BE2C (cell line): ENCODE measurements at regions not wholly inside any gene's neighbourhood (a gene's known extent, or its start where the extent isn't known, plus 50 kb on each side); places are given as distances from the start of the nearest gene placed in this dataset.

Experiments
- DNase-seq: peaks from one replicate; pipeline ENCODE4 v3.0.0-alpha.2; 2020
- H3K27me3 ChIP-seq: fragments of 250-450 bp; sonication (Bioruptor Pico); 2 replicates; pipeline ENCODE4 v1.5.1; 2020; ENCODE audit warnings: mild to moderate bottlenecking
- H3K36me3 ChIP-seq: fragments of 250-450 bp; sonication (Bioruptor Pico); 2 replicates; pipeline ENCODE4 v1.5.1; 2020; ENCODE audit warnings: mild to moderate bottlenecking
- H3K4me1 ChIP-seq: fragments of 250-450 bp; sonication (Bioruptor Pico); 2 replicates; pipeline ENCODE4 v1.5.1; 2020
- H3K4me3 ChIP-seq: 2 replicates; pipeline ENCODE4 v1.5.1; 2011; ENCODE audit warnings: low read depth, low read length
- H3K9me3 ChIP-seq: fragments of 250-450 bp; sonication (Bioruptor Pico); 2 replicates; pipeline ENCODE4 v1.5.1; 2020
- TF ChIP-seq, protein P1 (sequence below): IDR thresholded peaks from 2 replicates; pipeline ENCODE4 v1.5.1; 2012; ENCODE audit warnings: mild to moderate bottlenecking, low read depth, low read length

DNA sequence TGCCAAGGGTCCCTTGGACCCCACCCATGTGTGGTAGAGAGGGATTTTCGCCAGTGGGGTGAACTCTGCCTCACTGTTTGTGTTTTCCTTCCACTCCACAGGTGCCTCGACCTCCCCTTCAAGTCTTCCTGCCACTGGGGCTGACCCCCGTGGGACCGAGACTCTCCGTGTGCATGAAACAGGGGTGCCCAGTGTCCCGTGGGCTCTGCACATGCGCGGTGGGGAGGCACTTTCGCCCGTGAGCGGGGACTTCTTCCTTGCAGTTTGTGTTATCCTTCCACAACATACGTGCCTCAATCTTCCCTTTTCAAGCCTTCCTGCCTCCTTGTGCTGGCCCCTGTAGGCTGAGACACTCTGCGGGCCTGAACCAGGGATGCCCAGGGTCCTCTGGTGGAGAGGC is 362.4 kb downstream of the ALG10 start:
- H3K27me3 ChIP-seq: no peaks in the 10 kb centered on the region
- H3K4me1 ChIP-seq: no peaks in the 10 kb centered on the region
- H3K9me3 ChIP-seq: no peaks in the 10 kb centered on the region; the same call in none of the 2 replicates
- TF ChIP-seq, protein P1, sequence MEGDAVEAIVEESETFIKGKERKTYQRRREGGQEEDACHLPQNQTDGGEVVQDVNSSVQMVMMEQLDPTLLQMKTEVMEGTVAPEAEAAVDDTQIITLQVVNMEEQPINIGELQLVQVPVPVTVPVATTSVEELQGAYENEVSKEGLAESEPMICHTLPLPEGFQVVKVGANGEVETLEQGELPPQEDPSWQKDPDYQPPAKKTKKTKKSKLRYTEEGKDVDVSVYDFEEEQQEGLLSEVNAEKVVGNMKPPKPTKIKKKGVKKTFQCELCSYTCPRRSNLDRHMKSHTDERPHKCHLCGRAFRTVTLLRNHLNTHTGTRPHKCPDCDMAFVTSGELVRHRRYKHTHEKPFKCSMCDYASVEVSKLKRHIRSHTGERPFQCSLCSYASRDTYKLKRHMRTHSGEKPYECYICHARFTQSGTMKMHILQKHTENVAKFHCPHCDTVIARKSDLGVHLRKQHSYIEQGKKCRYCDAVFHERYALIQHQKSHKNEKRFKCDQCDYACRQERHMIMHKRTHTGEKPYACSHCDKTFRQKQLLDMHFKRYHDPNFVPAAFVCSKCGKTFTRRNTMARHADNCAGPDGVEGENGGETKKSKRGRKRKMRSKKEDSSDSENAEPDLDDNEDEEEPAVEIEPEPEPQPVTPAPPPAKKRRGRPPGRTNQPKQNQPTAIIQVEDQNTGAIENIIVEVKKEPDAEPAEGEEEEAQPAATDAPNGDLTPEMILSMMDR: no peak
- DNase-seq: no peak
- H3K36me3 ChIP-seq: no peaks in the 10 kb centered on the region
- no peak overlapping the region for H3K4me3 ChIP-seq

DNA sequence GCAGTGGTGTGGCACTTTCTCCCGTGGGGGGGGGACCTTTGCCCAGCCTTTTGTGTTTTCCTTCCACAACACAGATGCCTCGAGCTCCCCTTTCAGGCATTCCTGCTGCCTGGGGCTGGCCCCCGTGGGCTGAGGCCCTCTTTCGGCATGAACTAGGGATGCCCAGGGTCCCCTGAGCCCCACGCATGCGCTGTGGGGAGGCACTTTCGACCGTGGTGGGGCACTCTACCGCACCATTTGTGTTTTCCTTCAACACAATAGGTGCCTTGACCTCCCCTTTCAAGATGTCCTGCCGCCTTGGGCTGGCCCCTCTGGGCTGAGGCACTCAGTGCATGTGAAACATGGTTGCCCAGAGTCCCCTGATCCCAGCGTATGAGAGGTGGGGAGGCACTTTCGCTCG is 363.7 kb downstream of the ALG10 start:
- H3K9me3 ChIP-seq: no peaks in the 10 kb centered on the region; the same call in none of the 2 replicates
- H3K4me1 ChIP-seq: no peaks in the 10 kb centered on the region
- TF ChIP-seq, protein P1: no peak
- DNase-seq: no peak
- no peaks in the 10 kb centered on the region for H3K27me3 ChIP-seq
- H3K4me3 ChIP-seq: no peak overlapping the region
- no peaks in the 10 kb centered on the region for H3K36me3 ChIP-seq

DNA sequence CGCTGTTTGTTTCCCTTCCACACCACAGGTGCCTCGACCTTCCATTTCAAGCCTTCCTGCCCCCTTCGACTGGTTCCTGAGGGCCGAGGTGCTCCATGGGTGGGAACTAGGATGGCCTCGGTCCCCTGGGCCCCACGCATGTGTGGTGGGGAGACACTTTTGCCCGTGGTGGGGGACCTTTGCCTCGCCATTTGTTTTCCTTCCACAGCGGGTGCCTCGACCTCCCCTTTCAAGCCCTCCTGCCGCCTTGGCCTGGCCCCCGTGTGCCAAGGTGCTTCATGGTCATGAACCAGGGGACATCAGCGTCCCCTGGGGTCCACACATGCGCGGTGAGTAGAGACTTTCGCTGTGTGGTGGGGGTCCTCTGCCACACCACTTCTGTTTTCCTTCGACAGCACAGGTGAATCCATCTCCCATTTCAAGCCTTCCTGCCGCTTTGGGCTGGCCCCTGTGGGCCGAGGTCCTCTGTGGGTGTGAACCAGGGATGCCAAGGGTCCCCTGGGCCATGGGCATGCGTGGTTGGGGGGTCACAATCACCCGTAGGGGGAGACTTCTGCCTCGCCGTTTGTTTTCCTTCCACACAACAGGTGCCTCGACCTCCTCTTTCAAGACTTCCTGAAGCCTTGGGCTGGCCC is 364.4 kb downstream of the ALG10 start:
- no peaks in the 10 kb centered on the region; the same call in none of the 2 replicates for H3K9me3 ChIP-seq

GRCh38 chr12:34387711-34388635 is 365.7 kb downstream of the ALG10 start:
- no peaks in the 10 kb centered on the region; the same call in none of the 2 replicates for H3K9me3 ChIP-seq
- no peaks in the 10 kb centered on the region for H3K27me3 ChIP-seq
- no peaks in the 10 kb centered on the region for H3K36me3 ChIP-seq
- no peak for DNase-seq
- H3K4me1 ChIP-seq: no peaks in the 10 kb centered on the region
- no peak overlapping the region for H3K4me3 ChIP-seq
- TF ChIP-seq, protein P1: no peak

More for the DNA sequence above, 364.4 kb downstream of the ALG10 start:
- no peak overlapping the region for H3K4me3 ChIP-seq
- H3K27me3 ChIP-seq: no peaks in the 10 kb centered on the region
- DNase-seq: no peak
- TF ChIP-seq, protein P1: no peak
- H3K4me1 ChIP-seq: no peaks in the 10 kb centered on the region
- H3K36me3 ChIP-seq: no peaks in the 10 kb centered on the region

- no peaks in the 10 kb centered on the region for H3K36me3 ChIP-seq
- DNase-seq: no peak
- TF ChIP-seq, protein P1: no peak
- H3K27me3 ChIP-seq: no peaks in the 10 kb centered on the region
- no peaks in the 10 kb centered on the region; the same call in none of the 2 replicates for H3K9me3 ChIP-seq
- H3K4me1 ChIP-seq: no peaks in the 10 kb centered on the region
- no peak overlapping the region for H3K4me3 ChIP-seq
These were observed 366.5 kb downstream of the ALG10 start for GRCh38 chr12:34388636-34389377.
